RWPE2 (cell line): ENCODE measurements at regions not wholly inside any gene's neighbourhood (a gene's known extent, or its start where the extent isn't known, plus 50 kb on each side); places are given as distances from the start of the nearest gene placed in this dataset.
"Not testable (repeated sequence)": the region's sequence is repeated elsewhere in the genome, so short reads cannot be mapped to it uniquely, and the experiment has no call there.

Experiments used
- ATAC-seq: fragments of 200-7000 bp; cut with Tn5 transposase; 3 replicates; pipeline ENCODE4 v1.9.1; 2021; ENCODE audit warnings: low read depth
- DNase-seq: peaks from one replicate; pipeline ENCODE4 v3.0.0-alpha.2; 2020; ENCODE audit warnings: low spot score
- H3K27ac ChIP-seq: fragments of 450-650 bp; 2 replicates; pipeline ENCODE4 v1.5.1; 2017; ENCODE audit warnings: mild to moderate bottlenecking; ENCODE audit not compliant: poor library complexity, severe bottlenecking
- H3K27me3 ChIP-seq: fragments of 250-450 bp; sonication (Bioruptor Pico); 2 replicates; pipeline ENCODE4 v1.5.1; 2021; ENCODE audit warnings: mild to moderate bottlenecking, moderate library complexity; ENCODE audit not compliant: insufficient read depth, poor library complexity, severe bottlenecking
- H3K36me3 ChIP-seq: fragments of 250-450 bp; sonication (Bioruptor Pico); 2 replicates; pipeline ENCODE4 v1.5.1; 2020; ENCODE audit warnings: low read depth, mild to moderate bottlenecking, moderate library complexity
- H3K4me1 ChIP-seq: fragments of 250-450 bp; sonication (Bioruptor Pico); 2 replicates; pipeline ENCODE4 v1.5.1; 2021; ENCODE audit warnings: mild to moderate bottlenecking, moderate library complexity; ENCODE audit not compliant: insufficient read depth, poor library complexity, severe bottlenecking
- H3K4me3 ChIP-seq: fragments of 250-450 bp; sonication (Bioruptor Pico); 2 replicates; pipeline ENCODE4 v1.5.1; 2021; ENCODE audit warnings: mild to moderate bottlenecking, moderate library complexity; ENCODE audit not compliant: severe bottlenecking
- H3K9me3 ChIP-seq: fragments of 250-450 bp; sonication (Bioruptor Pico); 2 replicates; pipeline ENCODE4 v1.5.1; 2021; ENCODE audit warnings: mild to moderate bottlenecking, moderate library complexity; ENCODE audit not compliant: severe bottlenecking
- TF ChIP-seq, protein P1 (sequence below): fragments of 450-650 bp; IDR thresholded peaks from one replicate; pipeline ENCODE4 v1.5.1; 2017; ENCODE audit warnings: mild to moderate bottlenecking, moderate library complexity; ENCODE audit not compliant: poor library complexity, severe bottlenecking

DNA sequence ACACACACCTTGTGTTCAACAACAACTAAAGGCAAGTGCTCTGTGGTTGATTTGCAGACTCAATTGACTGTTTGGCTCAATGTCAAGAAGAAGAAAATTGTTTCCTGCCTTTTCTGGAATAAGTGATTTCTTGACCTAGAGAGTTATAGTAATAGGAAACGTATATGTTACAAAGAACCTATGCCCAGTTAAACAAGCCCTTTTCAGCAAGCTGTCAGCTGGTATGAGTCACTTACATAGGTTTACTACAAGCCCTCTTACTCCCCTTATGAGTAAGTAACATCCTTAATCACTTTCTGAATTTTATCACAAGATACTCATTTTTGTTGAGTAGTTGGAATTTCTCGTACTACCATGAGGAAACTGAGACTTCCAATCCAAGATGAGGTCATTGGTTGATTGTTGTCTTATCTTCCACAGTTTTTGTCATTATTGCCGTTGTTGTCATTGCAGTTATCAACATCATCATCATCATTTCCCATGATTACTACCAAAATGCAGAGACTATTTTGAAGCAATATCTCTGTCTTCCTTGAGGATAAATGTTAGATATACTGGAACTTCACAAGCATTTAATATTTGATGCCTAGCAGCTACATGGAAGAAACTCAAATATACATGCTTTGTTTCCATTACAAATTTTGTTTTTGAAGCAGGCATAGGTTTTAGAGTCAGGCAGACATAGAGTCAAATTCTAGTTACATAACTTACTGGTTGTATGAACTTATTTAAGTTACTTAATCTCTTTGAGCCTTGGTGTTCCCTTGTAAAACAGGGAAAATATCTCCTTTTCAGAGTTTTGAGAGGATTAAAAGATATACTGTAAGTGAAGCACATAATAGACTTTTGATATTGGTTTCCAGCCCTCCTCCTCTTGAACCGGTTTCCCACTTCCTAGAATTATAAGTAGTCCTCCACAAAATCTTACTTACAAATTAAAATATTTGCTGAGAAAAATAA, 106.0 kb downstream of the RAP2A start:
- no peak overlapping the region for H3K27ac ChIP-seq
- H3K4me1 ChIP-seq = no peaks in the 10 kb centered on the region
- H3K36me3 ChIP-seq = no peaks in the 10 kb centered on the region
- H3K9me3 ChIP-seq = no peaks in the 10 kb centered on the region
- TF ChIP-seq, protein P1, sequence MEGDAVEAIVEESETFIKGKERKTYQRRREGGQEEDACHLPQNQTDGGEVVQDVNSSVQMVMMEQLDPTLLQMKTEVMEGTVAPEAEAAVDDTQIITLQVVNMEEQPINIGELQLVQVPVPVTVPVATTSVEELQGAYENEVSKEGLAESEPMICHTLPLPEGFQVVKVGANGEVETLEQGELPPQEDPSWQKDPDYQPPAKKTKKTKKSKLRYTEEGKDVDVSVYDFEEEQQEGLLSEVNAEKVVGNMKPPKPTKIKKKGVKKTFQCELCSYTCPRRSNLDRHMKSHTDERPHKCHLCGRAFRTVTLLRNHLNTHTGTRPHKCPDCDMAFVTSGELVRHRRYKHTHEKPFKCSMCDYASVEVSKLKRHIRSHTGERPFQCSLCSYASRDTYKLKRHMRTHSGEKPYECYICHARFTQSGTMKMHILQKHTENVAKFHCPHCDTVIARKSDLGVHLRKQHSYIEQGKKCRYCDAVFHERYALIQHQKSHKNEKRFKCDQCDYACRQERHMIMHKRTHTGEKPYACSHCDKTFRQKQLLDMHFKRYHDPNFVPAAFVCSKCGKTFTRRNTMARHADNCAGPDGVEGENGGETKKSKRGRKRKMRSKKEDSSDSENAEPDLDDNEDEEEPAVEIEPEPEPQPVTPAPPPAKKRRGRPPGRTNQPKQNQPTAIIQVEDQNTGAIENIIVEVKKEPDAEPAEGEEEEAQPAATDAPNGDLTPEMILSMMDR = no peak
- H3K27me3 ChIP-seq = no peaks in the 10 kb centered on the region
- ATAC-seq (peak; percentile 71; the same call in 1 of the 3 replicates), DNase-seq (no peak)
- H3K4me3 ChIP-seq = no peak overlapping the region

DNA sequence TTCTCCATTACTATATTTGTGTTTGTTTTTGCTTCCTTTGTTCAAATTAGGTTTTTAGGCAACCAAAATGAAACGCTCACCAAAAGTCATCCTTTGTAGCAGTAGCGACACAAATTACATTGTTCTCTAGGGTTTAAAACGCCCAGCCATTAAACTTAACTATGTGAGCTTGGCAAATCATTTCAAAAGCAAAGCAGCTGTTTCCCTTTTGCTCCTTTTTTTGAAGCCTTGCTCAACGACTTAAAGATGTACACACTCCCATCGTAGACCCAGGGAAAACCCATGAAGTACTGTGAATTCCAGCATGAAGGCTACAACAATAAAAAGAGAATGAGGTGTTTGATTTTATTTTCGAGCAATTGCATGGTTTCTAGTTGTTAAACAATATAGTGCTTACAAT, 106.7 kb downstream of the RAP2A start:
- no peaks in the 10 kb centered on the region for H3K9me3 ChIP-seq
- no peak overlapping the region for H3K27ac ChIP-seq
- no peaks in the 10 kb centered on the region for H3K27me3 ChIP-seq
- no peaks in the 10 kb centered on the region for H3K4me1 ChIP-seq
- H3K4me3 ChIP-seq = no peak overlapping the region
- ATAC-seq = no peak
- no peak for DNase-seq
- H3K36me3 ChIP-seq = no peaks in the 10 kb centered on the region
- TF ChIP-seq, protein P1 = no peak

DNA sequence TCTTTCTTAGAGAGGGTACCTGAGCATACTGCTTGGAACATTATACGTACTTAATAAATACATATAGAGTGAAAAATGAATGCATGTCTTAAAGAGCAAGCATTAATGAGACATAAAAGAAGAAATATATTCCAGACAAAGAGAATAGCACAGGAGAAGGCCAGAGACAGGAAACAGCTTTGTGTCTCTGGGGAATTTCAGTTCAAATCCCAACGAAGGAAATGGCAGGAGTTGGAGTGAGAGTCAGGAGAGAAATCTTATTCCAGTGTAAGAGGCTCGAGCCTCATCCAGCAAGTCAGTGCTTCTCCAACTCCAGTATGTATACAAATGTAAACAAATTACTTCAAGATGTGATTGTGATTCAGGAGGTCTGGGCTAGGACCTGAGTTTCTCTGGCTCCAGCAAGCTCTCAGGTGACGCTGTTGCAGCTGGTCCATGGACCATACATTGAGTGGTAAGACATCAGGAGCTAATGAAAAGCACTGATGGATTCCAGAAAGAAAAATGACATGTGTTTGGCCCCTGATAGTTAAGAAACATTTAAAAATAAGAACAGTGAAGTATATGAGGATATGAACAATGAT, 108.2 kb downstream of the RAP2A start:
- Histone ChIP-seq H3K4me1 (no peaks in the 10 kb centered on the region), H3K4me3 (no peak overlapping the region), H3K9me3 (no peaks in the 10 kb centered on the region), H3K36me3 (no peaks in the 10 kb centered on the region), H3K27me3 (no peaks in the 10 kb centered on the region), H3K27ac (no peak overlapping the region)
- DNase-seq = no peak
- ATAC-seq = no peak
- TF ChIP-seq, protein P1 = no peak

DNA sequence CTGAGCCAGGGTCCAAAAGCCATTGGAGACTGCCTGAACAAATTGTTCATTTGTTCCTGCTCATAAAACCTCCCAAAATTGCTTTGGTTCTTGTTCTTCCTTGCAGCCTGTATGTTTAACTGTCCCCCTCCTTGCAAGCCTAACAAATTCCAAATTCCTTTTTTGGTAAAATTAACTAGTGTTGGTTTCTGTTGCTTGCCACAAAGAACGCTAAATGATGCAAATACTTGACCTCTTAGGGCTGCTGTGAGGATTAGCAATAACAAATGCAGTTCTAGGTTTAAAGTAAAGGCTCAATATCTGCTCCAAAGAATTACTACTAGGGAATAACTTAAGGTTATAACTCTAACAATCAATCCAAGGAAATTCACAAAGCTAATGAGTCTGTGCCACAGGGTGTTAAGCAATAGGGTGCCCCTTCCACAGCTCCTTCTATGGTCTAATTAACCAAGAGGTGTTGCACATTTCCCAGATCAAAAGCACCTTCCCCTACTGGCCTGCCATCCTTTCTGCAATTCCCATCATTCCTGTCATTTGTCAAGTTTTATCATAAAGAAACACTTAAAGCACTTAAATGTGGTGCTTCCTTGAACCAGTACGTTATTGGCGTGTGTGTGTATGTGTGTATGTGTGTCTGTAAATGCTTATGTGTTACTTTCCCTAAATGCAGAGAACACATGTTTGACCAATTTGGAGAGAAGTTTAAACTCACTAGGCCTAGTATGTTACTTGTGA, 110.2 kb downstream of the RAP2A start:
- TF ChIP-seq, protein P1 = no peak
- Histone ChIP-seq H3K4me1 (no peaks in the 10 kb centered on the region), H3K9me3 (no peaks in the 10 kb centered on the region), H3K27me3 (no peaks in the 10 kb centered on the region), H3K36me3 (no peaks in the 10 kb centered on the region), H3K4me3 (no peak overlapping the region), H3K27ac (no peak overlapping the region)
- ATAC-seq (no peak), DNase-seq (no peak)

DNA sequence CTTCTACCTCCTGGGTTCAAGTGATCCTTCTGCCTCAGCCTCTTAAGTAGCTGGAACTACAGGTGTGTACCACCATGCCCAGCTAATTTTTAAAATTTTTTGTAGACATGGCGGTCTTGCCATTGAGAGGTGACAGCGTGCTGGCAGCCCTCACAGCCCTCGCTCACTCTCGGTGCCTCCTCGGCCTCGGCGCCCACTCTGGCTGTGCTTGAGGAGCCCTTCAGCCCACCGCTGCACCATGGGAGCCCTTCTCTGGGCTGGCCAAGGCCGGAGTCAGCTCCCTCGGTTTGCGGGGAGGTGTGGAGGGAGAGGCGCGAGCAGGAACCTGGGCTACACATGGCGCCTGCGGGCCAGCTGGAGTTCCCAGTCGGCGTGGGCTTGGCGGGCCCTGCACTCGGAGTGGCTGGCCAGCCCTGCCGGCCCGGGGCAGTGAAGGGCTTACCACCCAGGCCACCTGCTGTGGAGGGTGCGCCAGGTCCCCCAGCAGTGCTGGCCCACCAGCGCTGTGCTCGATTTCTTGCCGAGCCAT, 111.1 kb downstream of the RAP2A start:
- not testable (repeated sequence) for H3K27me3 ChIP-seq, H3K9me3 ChIP-seq, DNase-seq, H3K27ac ChIP-seq, H3K4me3 ChIP-seq, H3K4me1 ChIP-seq, H3K36me3 ChIP-seq, ATAC-seq
